Activated CD8-positive, alpha-beta memory T cell treated with anti-CD3 and anti-CD28 coated beads, Interleukin-2, amount 50 U/mL, for 4 hours (primary cell): ENCODE measurements at regions not wholly inside any gene's neighbourhood (a gene's known extent, or its start where the extent isn't known, plus 50 kb on each side); places are given as distances from the start of the nearest gene placed in this dataset.
"Not testable (repeated sequence)": the region's sequence is repeated elsewhere in the genome, so short reads cannot be mapped to it uniquely, and the experiment has no call there.

Source experiments
- DNase-seq: peaks from one replicate; pipeline ENCODE4 v3.0.0-alpha.2; 2020

DNA sequence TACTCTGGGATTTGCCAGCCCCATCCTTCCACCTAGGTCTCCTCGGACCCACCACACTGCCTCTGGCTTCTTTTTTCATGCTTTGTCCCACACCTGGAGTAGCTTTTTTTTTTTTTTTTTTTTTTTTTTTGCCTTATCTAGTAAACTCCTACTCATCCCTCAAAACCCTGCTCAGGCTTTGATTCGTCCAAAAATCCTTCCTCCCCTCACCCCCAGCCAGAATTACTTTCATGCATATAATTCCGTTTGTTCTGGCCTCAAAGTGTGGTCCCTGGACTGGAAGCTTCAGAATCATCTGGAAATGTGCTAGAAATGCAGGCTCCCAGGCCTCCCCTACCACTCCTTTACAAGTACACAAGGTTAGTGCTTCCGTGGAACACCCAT lies 320.1 kb downstream of the PTTG2 start:
- no peak for DNase-seq

DNA sequence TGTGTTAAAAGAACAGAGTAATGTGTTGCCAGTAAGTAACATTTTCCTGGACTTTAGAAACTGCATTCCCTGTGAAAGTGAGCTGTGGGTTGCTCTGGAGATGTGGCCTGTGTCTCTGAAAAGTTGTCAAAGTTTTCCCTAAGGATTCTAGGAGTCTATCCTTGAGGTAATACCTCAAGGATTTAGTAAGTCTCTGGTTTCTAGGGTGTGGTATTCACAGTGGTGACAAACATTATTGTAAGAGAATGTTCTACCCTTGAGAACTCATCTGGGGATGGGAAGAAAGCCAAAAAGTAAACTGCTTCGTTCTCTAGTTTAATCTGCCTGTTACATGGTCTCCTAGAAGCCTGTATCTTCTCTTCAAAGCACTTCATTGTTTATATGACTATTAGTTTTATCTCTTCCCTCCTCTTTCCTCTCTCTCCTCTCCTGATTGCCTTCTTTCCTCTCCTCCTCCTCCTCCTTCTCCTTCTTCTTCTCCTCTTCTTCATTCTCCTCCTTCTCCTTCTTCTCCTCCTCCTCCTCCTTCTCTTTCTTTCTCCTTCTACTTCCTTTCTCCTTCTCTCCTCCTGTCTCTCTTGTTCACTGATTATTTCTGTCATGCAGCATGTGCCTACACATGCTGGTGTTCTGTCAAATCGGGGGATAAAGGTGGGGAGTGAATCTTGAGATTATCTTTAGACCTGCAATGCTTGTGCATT lies 321.3 kb downstream of the PTTG2 start:
- no peak for DNase-seq

DNA sequence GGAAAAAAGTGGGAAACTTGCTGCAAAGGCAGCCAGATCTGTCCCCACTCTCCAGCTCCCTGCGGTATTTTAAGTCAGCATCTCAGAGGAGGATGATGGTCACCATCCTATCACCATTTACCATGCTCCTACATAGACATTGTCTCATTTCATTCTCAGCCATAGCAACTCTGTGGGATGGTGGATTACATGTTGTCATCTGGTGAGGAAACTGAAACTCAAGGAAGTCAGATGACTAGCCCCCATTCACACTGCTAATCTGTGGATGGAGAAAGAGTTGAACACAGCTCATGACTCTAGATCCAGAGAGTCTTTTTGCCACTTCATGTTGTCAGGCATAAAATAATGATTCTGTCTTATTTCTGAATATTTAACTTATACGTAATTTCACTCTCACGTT lies 323.5 kb downstream of the PTTG2 start:
- DNase-seq, result no peak

DNA sequence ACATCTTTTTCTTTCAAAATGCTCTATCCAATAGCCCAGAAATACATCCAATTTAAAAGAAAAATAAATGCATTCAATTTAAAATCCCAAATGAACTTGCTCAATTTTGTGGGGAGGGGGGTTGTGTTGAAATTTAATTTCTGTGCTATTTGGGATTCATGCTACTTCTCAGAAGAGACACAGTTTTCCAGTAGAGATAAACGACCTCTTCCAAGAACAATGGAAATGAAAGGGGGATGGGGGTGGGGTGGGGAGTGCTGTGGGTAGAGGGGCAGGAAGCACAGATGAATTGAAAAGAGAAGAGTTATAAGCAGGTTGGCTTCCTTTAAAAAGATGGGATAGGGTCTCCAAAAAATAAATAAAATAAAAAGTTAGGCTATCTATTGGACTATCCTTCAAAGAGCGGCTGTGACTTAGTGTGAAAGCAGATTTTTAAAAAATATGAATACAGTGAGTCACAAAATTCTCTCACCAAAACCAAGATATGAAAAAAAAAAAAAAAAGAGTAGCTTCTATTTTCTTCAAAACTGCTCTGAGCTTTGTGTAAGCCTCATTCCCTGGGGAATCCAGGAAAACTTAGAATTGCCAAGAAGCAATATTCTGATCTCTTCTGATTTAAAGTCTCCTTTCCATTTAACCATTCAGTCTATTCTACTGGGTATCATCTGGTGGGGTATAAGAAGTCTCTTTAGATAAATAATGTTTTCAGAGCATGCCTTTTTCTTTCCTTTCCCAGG lies 324.3 kb downstream of the PTTG2 start:
- DNase-seq, result no peak

DNA sequence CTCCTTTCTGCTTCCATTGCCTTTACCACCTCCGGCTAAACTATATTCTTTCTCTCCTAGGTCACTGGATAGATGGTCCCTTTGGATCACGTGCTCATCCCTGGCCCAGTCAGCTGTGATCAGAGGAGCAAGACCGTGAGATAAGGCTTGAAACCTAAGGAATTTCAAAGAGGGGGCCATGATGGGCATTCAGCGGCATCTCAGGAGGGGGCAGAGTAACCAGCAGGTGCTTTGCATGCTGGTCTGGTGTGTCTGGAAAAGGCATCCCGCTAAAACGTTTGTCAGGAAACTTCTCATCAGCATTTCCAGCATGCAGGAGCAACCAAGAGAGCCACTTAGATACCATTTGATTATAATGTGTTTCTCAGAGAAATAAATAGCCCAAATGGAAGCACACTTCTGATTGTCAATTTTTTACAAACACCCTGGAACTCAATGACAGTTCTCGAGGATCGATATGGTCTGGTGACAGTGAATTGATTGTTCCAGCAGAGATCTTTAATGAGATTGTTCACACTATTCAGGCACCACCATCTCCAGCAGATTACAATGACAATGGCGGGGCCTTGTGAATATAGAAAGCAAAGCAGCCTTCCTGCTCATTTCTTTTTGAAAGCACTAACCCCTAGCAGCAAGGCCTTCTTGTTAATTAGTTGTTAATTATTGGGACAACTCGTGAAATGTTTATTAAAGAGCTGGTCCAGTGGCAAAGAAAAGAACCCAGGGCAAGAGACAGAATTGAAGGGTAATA lies 327.1 kb downstream of the PTTG2 start:
- no peak for DNase-seq

DNA sequence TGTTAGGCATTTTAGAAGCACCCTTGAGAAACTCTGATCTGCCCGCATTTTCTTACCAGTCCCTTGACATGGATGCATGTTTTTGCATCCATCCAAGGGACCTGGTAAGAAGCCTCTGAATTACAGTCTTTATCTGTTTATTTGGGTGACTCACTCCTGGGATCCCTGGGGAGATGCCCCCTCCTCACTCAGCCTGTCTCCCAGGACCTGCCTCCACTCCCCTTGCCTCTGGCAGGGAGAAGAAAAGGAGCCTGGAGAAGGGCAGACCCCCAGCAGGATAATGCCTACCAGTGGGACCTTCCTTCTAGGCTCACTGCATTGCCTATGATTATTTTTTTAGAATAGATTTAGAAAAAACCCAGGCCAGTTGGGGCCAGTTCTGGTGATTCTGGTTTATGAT lies 329.4 kb downstream of the PTTG2 start:
- no peak for DNase-seq

DNA sequence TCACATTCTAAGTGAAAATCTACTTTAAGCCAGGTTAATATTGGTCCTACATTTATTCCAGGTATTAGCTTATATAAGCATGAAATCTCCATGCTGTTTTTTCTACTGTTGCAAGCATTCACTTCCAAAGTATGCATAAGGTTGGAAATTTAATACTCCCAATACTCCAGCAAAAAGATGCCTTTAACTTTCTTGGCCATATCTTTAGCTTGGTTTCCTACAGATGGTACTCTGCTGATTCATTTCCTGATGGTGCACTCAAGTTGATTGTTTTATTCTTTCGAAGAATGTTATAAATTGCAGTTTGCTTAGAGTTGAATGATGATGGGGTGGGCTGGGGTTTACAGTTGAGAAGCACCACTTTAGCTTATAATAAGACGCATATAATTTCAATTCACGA lies 330.2 kb downstream of the PTTG2 start:
- no peak for DNase-seq

DNA sequence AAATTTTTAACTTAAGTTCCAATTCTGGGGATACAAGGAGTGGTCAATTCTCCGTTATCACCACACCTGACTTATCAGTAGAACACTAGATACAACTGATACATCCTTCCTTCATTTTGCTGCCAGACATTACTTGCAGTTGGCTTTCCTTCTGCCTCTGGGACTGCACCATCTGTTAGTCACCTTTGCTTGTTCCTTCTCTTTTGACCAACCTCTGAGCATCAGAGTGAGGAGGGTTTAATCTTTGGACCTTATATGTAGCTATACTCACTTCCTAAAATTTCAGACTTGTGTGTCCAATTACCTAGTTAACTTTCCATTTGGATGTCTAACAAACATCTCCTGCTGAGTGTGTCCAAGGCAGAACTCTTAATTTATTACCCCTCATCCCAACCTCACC lies 330.7 kb downstream of the PTTG2 start:
- DNase-seq, result no peak

DNA sequence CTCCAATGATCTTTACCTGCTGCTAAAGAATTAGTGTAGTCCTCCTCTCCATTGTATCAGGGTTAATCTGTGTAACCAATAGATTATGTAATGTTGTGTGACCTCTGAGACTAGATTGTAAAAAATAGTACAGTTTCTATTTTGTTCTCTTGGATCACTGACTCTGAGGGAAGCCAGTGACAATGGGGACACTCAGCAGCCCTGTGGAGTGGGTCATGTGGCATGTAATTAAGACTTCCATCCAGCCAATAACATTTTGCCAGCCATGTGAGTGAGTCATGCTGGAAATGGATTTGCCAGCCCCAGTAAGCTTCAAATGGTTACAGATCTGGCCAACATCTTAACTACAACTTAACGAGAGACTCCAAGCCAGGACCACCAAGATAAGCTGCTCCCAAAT lies 332.3 kb downstream of the PTTG2 start:
- DNase-seq, result no peak

DNA sequence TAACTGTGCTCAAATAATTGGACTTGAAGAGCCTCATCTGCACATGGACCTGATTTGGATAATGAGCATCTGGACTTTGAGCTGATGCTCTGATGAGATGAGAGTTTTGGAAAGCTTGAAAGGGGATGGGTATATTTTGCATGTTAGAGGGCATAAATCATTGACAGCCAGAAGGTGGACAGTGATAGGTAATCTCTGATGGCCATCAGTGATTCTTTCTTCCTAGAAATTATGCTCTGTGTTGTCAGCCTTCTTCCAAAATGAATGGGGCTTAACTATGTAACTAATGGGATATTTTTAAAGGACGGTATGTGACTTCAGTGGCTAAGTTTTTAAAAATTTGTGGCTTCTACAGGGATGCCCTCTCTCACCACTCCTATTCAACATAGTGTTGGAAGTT lies 334.0 kb downstream of the PTTG2 start:
- no peak for DNase-seq

DNA sequence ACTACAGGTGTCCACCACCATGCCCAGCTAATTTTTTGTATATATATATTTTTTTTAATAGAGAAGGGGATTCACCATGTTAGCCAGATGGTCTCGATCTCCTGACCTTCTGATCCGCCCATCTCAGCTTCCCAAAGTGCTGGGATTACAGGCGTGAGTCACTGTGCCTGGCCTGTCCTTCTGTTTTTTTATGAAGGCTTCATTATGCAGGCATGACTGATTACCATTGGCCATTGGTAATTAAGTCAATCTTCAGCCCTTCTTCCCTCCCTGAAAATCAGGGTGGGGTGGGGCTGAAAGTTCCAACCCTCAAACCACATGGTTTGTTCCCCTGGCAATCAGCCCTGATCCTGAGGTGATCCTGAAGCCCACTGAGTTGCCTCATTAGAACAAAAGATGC lies 336.9 kb downstream of the PTTG2 start:
- no peak for DNase-seq

DNA sequence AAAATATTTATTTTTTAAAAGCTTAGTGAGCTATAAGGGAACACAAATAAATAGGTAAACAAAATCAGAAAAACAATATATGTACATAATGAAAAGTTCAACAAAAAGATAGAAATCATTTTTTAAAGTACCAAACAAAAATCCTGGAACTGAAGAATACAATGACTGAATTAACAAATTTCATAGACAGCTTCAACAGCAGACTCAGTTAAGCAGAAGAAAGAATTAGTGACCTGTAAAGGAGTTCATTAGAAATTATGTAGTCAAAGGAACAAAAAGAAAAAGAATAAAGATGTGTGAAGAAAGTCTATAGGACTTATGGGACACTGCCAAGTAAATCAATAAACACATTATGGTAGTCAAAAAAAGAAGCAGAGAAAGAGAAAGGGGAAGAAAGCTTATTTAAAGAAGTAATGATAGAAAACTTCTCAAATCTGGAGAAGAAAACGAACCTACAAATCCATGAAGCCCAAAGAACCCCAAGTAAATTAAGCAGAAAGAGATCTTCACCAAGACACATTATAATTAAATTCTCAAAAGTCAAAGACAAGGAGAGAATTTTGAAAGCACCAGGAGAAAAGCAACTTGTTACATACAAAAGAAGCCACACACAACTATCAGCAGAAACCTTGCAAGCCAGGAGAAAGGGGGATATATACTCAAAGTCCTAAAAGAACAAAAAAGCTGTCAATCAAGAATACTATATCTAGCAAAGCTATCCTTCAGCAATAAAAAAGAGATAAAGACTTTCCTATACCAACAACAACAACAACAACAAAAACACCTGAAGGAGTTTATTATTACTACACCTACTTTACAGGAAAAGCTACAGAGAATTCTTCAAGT lies 338.9 kb downstream of the PTTG2 start:
- no peak for DNase-seq

DNA sequence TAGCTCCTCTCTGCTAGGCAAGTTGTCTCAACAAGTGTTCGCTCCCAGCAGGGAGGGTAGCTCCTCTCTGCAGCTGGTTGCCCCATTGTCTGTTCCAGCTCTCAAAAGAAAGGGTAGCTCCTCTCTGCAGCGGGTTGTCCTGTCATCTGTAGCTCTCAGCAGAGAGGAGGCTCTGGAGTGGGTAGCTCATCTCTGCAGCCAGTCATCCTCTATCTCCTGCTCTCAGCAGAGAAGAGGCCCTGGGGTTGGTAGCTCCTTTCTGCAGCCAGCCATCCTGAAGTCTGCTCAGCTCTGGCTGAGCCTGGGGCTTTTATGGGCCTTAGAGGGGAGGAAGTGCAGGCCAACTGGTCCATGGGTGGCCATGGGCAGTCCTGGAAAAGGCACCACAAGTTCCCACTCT lies 342.7 kb downstream of the PTTG2 start:
- DNase-seq, result no peak

DNA sequence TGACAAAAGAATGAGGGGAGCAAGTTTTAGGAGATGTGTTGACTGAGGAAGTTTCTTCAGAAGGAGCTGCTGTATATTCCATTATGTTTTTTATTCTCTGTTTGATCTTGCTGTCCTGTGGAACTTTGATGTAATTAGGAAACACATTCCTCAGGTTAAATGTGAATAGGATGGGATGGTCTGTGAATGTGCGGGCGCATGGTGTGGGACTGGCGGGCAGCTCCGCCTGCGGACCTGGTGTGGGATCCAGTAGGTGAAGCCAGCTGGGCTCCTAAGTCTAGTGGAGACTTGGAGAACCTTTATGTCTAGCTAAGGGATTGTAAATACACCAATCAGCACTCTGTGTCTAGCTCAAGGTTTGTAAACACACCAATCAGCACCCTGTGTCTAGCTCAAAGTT lies 344.3 kb downstream of the PTTG2 start:
- not testable (repeated sequence) for DNase-seq

DNA sequence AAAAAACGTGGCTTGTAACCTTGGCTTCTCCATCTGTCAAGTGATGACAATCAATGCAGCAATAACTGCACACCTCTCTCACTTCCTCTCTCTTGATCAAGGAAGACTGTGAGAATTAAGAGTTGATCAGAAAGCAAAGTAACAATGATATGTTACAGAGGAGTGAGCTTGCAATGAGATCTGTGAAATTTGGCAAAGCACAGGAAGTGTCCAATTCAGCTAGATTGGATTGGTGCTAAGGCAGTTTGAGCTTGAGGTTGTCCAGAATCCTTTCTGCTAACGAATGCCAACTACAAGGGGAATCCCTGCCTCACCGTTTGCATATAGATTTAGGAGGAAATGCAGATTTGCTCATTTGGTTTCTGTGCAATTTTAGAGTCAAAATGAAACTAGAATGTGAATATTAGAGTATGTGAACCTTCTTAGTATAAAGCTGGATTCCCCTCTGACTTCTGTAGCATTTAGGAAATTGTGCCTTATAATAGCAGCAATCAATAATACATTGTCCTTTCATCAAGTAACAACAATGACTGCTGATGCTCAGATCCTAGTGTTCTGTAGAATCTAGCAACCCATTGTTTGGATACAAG lies 346.4 kb downstream of the PTTG2 start:
- DNase-seq, result no peak

DNA sequence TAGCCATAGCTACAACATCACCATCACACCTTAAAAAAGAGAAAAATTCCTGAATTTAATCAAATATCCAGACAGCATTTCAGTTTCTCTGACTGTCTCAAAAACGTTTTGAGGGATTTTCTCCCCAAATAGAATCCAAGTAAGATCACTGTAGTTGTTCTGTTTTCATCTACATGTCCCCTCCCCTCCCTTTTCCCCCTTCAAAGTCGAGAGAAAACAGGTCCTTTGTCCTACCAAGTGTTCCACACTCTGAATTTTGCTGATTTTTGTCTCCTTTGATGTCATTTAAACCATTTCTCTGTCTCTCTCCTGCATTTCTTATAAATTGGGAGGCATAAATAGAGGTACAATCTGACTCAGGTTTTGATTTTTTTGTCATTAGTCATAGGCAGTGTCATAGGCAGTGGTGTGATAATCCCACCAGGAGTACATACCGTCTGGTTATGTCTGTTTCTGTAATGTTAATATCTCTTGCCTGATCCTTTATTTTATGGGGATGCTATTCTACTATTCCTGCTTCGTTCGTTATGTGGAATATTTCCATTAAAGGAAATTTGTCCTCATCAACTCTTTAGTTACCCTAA lies 348.6 kb downstream of the PTTG2 start:
- no peak for DNase-seq

DNA sequence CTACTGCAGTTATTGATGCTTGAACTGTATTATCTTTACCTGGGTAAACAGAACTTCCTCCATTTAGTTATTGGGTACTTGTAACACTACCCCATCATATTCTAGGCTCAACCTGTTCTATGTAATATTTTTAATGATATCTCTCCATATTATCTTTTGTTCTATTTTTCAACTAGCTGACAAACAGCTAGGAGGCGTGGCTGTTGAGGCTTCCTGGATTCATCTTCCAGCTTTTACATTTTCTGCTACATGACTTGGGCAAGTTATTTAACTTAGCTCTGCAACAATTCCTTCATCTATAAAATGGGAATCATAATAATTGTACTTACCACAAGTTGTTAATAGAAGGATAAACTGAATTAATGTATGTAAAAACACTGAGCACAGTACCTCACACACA lies 349.3 kb downstream of the PTTG2 start:
- no peak for DNase-seq

DNA sequence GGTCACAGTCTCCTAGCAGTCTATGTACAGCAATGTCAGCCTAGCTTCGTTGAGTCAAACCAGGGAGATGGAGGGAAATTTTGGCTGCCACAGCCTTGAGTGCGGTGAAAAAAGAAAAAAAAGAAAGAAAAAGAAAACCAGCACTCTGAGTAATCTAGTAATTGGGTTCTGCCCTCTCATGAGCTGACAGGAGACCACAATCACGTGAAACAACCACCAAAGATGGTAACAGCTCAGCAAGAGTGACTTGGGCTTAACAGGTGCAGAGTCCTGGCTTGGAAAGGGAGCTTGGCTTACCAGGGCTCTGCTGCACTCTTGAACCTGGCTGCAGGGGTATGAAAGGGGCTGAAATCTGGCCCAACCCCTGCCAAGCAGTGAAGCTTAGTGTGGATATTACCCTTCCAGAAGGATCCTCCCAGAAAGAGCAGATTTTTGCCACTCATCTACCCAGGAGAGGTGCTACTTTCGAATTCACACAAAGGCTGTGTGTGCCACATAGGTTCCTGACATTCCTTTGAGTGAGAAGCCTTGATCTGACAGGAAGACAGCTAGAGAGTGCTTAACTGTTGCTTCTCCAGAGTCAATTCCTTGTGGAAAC lies 350.3 kb downstream of the PTTG2 start:
- peak; percentile 43 for DNase-seq

DNA sequence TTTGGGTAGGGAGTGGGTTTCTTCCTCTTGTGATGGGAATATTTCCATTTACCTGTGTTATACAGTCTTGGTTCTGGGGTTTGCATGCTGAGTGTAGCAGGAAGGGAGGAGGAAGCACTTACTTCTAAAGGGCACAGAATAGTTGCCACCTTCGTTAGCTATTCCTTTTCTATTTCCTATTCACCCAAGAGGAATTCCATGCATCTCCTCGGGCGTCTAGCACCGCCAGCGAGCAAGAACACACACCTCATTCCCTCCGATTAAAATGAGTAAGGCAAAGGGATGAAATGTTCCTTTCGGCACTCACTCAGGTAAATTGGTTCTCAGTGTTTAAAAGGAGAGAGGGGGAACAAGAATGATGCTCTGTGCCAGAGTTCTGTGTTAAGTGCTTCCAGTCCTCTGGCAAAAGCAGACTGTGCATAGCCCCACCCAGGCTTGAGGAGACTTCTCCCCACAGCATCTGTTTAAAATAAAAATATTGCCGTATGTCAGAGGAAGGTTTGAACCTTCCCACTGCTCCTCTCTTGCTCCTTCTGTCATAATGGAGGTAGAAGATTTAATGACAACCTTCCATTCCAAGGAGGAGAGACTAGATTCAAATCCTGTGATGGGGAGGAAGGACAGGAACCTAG lies 351.4 kb downstream of the PTTG2 start:
- DNase-seq, result no peak

DNA sequence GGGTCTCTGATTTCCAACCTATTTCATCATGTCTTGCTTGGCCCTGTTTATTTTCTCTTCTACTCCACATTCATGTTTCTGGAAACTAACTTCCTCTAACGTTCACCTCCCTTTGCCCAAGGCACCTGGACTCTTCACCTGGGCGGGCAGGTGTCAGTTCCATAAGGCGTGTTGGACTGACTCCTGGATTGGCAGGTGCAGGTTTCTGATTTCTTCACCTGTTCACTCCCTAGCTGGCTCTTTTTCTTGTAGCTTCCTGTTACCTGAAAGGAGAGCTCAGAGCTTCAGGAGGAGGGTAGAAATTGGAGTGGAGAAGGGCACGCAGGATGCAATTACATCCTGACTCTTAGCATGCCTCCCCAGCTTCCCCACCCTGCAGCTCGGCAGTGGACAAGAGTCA lies 350.8 kb upstream of the KLF3 start:
- DNase-seq, result no peak

DNA sequence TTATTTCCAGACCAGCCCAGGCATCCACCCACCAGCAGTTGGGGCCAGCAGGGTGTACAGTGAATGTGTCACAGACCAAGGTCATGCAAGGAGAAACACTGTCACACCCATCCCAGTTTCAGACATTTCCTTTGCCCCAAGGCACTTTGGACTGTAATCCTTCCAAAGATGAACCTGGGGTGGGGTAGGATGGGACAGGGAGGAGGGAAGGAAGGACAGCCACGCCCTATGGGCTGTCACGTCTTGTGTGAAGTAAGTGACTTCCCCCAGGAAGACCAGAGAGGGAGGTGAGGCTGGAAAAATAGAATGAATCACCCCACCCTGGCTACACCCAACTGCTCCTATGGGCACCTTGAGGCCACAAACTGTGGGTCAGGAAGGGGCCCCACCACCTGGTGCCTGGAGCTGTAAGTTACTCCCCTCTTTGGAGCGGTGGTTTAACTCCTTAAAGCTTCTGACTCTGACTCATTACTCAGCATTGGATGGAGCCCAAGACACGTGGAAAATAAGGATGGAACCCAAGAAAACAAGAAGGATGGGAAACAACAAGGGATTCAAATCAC lies 349.9 kb upstream of the KLF3 start:
- DNase-seq, result no peak
